K562 (cell line): ENCODE measurements at regions not wholly inside any gene's neighbourhood (a gene's known extent, or its start where the extent isn't known, plus 50 kb on each side); places are given as distances from the start of the nearest gene placed in this dataset.

Experiments
- ATAC-seq: fragments of 200-7000 bp; cut with Tn5 transposase; 3 replicates; pipeline ENCODE4 v1.9.1; 2020; ENCODE audit warnings: moderate library complexity
- BruUV-seq: library from RNA; stranded (reverse); fragments of 400-500 nt; replicated peaks from 2 replicates; lab custom pipeline; 2021; lab: Mats Ljungman, UMichigan
- CTCF ChIA-PET: fragments of 300-600 bp; formaldehyde crosslinking; extraction: SDS; loops from one replicate; lab custom pipeline; 2021; ENCODE audit warnings: low intra/inter-chr PET ratio; lab: Yijun Ruan, JAX
- POLR2A ChIA-PET: fragments of 300-600, 350-650 bp; sonication (Branson Sonifier 250); formaldehyde crosslinking; extraction: SDS; loops from one replicate; lab custom pipeline; 2021; ENCODE audit warnings: antibody characterized with exemption, inconsistent platforms; lab: Yijun Ruan, JAX
- DNase-seq, 4 experiments: peaks; one replicate each; pipeline versions ENCODE4 v3.0.0 to v3.0.0-alpha.2; 2011 to 2018; ENCODE audit warnings: low spot score in 3 of 4, mixed read lengths in 3 of 4; ENCODE audit errors: extremely low read depth in 1 of 4
- FAIRE-seq: peaks from 2 replicates; lab custom pipeline; 2011; peaks lifted over from hg19 to GRCh38; lab: Jason Lieb, UNC
- H2AFZ ChIP-seq: 2 replicates; pipeline ENCODE4 v1.6.0; 2011; ENCODE audit warnings: low read depth, low read length, control low read depth, inconsistent platforms
- H3K27ac ChIP-seq: fragments of 200-600 bp; 3 replicates; pipeline ENCODE4 v1.8.0; 2011; ENCODE audit warnings: low read depth, mild to moderate bottlenecking, control low read depth, inconsistent platforms, low read length, moderate library complexity, mixed read lengths; ENCODE audit errors: extremely low read depth
- H3K27me3 ChIP-seq, 2 experiments: fragments of 300-600 bp in 1 of 2; 2 replicates in 1 of 2; 3 replicates in 1 of 2; pipeline versions ENCODE4 v1.6.0 to v1.8.0; 2011; ENCODE audit warnings: inconsistent platforms in 2 of 2, low read length in 2 of 2, mild to moderate bottlenecking in 1 of 2, mixed read lengths in 1 of 2, moderate library complexity in 1 of 2; ENCODE audit not compliant: control insufficient read depth in 2 of 2, insufficient read depth in 2 of 2
- H3K36me3 ChIP-seq: fragments of 300-600 bp; 3 replicates; pipeline ENCODE4 v1.8.0; 2011; ENCODE audit warnings: mild to moderate bottlenecking, low read length, inconsistent platforms; ENCODE audit not compliant: control insufficient read depth, insufficient read depth
- H3K4me1 ChIP-seq, 2 experiments: fragments of 200-600 bp in 1 of 2; replicated peaks in 1 of 2; 2 replicates in 1 of 2; 3 replicates in 1 of 2; pipeline versions ENCODE4 v1.5.1 to v1.8.0; 2011; ENCODE audit warnings: inconsistent platforms in 2 of 2, low read length in 2 of 2, mild to moderate bottlenecking in 1 of 2, mixed read lengths in 1 of 2, moderate library complexity in 1 of 2; ENCODE audit not compliant: control insufficient read depth in 2 of 2, insufficient read depth in 2 of 2
- H3K4me2 ChIP-seq: 2 replicates; pipeline ENCODE4 v1.6.1; 2011; ENCODE audit warnings: low read length, control low read depth, inconsistent platforms, mixed read lengths; ENCODE audit not compliant: insufficient read depth
- H3K4me3 ChIP-seq: fragments of 200-600 bp; sonication (generic), shearing (Covaris generic); 2 replicates; pipeline ENCODE4 v1.5.1; 2016; ENCODE audit warnings: control low read depth, inconsistent platforms
- H3K79me2 ChIP-seq: fragments of 200-600 bp; 3 replicates; pipeline ENCODE4 v1.8.0; 2011; ENCODE audit warnings: low read length, inconsistent platforms; ENCODE audit not compliant: control insufficient read depth, insufficient read depth
- H3K9ac ChIP-seq, 2 experiments: 2 replicates each; pipeline versions ENCODE4 v1.6.0 to v1.6.1; 2011; ENCODE audit warnings: low read depth in 2 of 2, low read length in 2 of 2, control low read depth in 1 of 2, inconsistent platforms in 1 of 2, mild to moderate bottlenecking in 1 of 2, mixed read lengths in 1 of 2; ENCODE audit not compliant: insufficient read depth in 1 of 2
- H3K9me1 ChIP-seq: one replicate; pipeline ENCODE4 v1.6.0; 2011; ENCODE audit warnings: inconsistent platforms, mild to moderate bottlenecking, low read length, moderate library complexity; ENCODE audit not compliant: control insufficient read depth, insufficient read depth
- H3K9me3 ChIP-seq: replicated peaks from 2 replicates; pipeline ENCODE4 v1.5.1; 2011; ENCODE audit warnings: low read depth, low read length, inconsistent platforms; ENCODE audit not compliant: control insufficient read depth, insufficient read depth
- H4K20me1 ChIP-seq: replicated peaks from 2 replicates; pipeline ENCODE4 v1.6.1; 2011; ENCODE audit warnings: low read length, inconsistent platforms, mixed read lengths; ENCODE audit not compliant: control insufficient read depth, insufficient read depth
- ESRRA ChIP-seq: fragments of 450-650 bp; IDR thresholded peaks from 2 replicates; pipeline ENCODE4 v1.6.1; 2014; ENCODE audit warnings: low read depth, mild to moderate bottlenecking, moderate library complexity, borderline replicate concordance
- RAD21 ChIP-seq, 2 experiments: fragments of 250-450 bp in 1 of 2; fragments of 450-650 bp in 1 of 2; sonication (Bioruptor Pico) in 1 of 2; formaldehyde crosslinking in 1 of 2; IDR thresholded peaks in 1 of 2; conservative IDR thresholded peaks in 1 of 2; 2 replicates each; pipeline versions ENCODE4 v1.4.0 to v1.8.0; 2020 to 2022; ENCODE audit warnings: mild to moderate bottlenecking in 2 of 2, moderate library complexity in 1 of 2
- RBM25 ChIP-seq: fragments of 200-400 bp; formaldehyde crosslinking; IDR thresholded peaks from 2 replicates; pipeline ENCODE4 v1.6.1; 2018; ENCODE audit warnings: low read length, low read depth, moderate library complexity; ENCODE audit not compliant: severe bottlenecking
- SAFB ChIP-seq: fragments of 200-400 bp; formaldehyde crosslinking; IDR thresholded peaks from 2 replicates; pipeline ENCODE4 v1.6.1; 2017; ENCODE audit warnings: low read depth, low read length, borderline replicate concordance
- WGBS: fragments of 100-300 bp; shearing (Covaris generic); methylation state at CpG from one replicate; pipeline ENCODE4 v1.1.6; 2016; ENCODE audit warnings: low coverage, mixed read lengths; ENCODE audit not compliant: insufficient coverage; ENCODE audit errors: missing lambda C conversion rate; 5-methylcytosine and 5-hydroxymethylcytosine counted together
- in situ Hi-C: fragments of 300-500 bp; cut with MboI; formaldehyde crosslinking; loops from 4 replicates; pipeline ENCODE4 v1.15.0; 2018; ENCODE audit warnings: inconsistent platforms, mixed read lengths
- intact Hi-C: fragments of 100-400 bp; cut with micrococcal nuclease; formaldehyde crosslinking; loops from 2 replicates; pipeline ENCODE4 v1.14.2; 2022
- TF ChIP-seq, protein P1 (sequence below): fragments of 450-650 bp; formaldehyde crosslinking; IDR thresholded peaks from 2 replicates; pipeline ENCODE4 v1.4.0; 2022; ENCODE audit warnings: mild to moderate bottlenecking, moderate library complexity
- TF ChIP-seq, protein P2 (sequence below), 2 experiments: fragments of 450-650 bp; formaldehyde crosslinking in 1 of 2; IDR thresholded peaks; 2 replicates each; pipeline versions ENCODE4 v1.4.0 to v1.6.1; 2014 to 2020; ENCODE audit warnings: mild to moderate bottlenecking in 2 of 2, borderline replicate concordance in 1 of 2, low read depth in 1 of 2
- TF ChIP-seq, protein P3 (sequence below), 3 experiments: IDR thresholded peaks in 2 of 3; conservative IDR thresholded peaks in 1 of 3; 2 replicates each; pipeline ENCODE4 v1.5.1; 2011 to 2012; ENCODE audit warnings: low read length in 3 of 3, mild to moderate bottlenecking in 3 of 3, control low read depth in 2 of 3, improper control_type of control experiment in 1 of 3, inconsistent platforms in 1 of 3, low read depth in 1 of 3, mixed read lengths in 1 of 3, moderate library complexity in 1 of 3; ENCODE audit not compliant: insufficient read depth in 2 of 3

DNA sequence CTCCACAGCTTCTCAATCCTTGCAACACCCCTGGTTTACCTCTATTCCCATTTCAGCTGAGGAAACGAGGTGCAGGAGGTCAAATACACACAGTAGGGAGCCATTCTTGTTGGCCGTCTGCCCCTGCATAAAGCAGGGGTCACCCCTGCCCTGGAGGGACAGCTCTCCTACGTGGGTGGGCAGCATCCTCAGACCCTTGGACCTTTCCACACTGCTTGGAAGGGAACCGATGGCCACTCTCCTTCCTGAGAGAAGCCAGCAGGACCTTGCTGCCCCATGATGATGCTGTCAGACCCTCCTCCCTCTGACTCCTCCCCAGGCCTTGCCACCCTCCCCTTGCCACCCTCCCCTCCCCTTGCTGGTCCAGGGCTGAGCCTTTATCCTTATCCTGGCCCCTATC, 121.1 kb upstream of the SYT13 start (continued):
- no peak for TF ChIP-seq RBM25
- no peak for TF ChIP-seq ESRRA
- TF ChIP-seq SAFB, result no peak
- TF ChIP-seq, protein P1, sequence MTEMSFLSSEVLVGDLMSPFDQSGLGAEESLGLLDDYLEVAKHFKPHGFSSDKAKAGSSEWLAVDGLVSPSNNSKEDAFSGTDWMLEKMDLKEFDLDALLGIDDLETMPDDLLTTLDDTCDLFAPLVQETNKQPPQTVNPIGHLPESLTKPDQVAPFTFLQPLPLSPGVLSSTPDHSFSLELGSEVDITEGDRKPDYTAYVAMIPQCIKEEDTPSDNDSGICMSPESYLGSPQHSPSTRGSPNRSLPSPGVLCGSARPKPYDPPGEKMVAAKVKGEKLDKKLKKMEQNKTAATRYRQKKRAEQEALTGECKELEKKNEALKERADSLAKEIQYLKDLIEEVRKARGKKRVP, result no peak

DNA sequence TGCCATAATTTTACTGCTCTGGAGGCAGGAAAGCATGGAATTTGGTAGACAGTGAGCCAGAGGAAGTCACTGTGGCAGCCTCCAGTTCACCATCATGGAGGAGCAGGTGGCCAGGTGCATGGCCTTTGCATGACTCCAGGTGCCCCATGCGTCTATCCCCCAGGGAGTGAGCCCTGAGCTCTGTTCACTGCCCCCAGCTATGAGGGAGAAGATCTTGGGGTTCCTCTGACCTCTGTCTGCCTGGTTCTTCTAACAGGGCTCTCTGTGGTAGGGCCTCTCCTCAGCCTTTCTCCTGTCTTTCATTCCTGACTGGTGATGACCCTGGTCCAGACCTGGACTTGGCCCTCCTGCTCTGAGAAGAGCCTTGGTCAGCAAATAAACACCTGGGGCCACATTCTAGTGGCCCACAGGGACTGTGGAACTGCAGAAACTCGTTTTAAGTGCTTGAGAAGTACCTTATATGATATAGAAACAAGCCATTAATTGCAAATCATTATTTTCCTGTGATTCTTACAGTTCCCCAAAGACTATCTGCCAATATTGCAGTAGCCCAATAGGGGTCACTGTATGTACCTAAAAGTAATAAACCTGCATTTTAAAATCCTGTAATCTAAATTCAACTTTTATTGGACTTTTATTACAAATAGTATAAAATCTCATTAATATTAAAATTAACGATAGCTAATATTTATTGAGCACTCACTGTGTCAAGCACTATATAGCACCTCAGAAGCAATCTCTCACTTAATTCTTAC, 120.0 kb upstream of the SYT13 start:
- no peaks in the 10 kb centered on the region for H3K9me1 ChIP-seq
- H3K4me1 ChIP-seq, result no peaks in the 10 kb centered on the region
- H3K9ac ChIP-seq, result no peak overlapping the region
- no peak for DNase-seq
- no peak overlapping the region for H3K4me2 ChIP-seq
- no peak for ATAC-seq
- no peak for FAIRE-seq
- no peak overlapping the region for H3K4me3 ChIP-seq
- H3K27me3 ChIP-seq, result peaks cover 3 to 13% of the 10 kb centered on the region in 2 experiments; a peak in 3 of 5 replicates
- no peaks in the 10 kb centered on the region for H3K79me2 ChIP-seq
- H3K27ac ChIP-seq, result no peak overlapping the region
- ChIA-PET CTCF (interaction anchor here (1.8 kb wide), 1 partner anchor 250 kb away, joined by 5 read pairs; no protein-coding TSS in a partner anchor), POLR2A (interaction anchor here (0.6 kb wide), 1 partner anchor 51 kb away, joined by 3 read pairs; no protein-coding TSS in a partner anchor)
- no peaks in the 10 kb centered on the region for H3K9me3 ChIP-seq
- BruUV-seq, result no TSS peak
- intact Hi-C loops, result no loop called here
- no peaks in the 10 kb centered on the region for H4K20me1 ChIP-seq
- 2% methylated on average over 2 of the region's 3 CpGs for WGBS
- no peaks in the 10 kb centered on the region for H3K36me3 ChIP-seq
- in situ Hi-C loops, result no loop called here
- no peak overlapping the region for H2AFZ ChIP-seq
- TF ChIP-seq RAD21 (CRISPR knock-in tag; conservative IDR thresholded peaks at IDR 0.05 in 1 of 2, IDR thresholded peaks at IDR 0.05 in 1 of 2), result peak in 1 of 2 experiments; percentile 31; a peak in 1 of 4 replicates
- TF ChIP-seq, protein P2, sequence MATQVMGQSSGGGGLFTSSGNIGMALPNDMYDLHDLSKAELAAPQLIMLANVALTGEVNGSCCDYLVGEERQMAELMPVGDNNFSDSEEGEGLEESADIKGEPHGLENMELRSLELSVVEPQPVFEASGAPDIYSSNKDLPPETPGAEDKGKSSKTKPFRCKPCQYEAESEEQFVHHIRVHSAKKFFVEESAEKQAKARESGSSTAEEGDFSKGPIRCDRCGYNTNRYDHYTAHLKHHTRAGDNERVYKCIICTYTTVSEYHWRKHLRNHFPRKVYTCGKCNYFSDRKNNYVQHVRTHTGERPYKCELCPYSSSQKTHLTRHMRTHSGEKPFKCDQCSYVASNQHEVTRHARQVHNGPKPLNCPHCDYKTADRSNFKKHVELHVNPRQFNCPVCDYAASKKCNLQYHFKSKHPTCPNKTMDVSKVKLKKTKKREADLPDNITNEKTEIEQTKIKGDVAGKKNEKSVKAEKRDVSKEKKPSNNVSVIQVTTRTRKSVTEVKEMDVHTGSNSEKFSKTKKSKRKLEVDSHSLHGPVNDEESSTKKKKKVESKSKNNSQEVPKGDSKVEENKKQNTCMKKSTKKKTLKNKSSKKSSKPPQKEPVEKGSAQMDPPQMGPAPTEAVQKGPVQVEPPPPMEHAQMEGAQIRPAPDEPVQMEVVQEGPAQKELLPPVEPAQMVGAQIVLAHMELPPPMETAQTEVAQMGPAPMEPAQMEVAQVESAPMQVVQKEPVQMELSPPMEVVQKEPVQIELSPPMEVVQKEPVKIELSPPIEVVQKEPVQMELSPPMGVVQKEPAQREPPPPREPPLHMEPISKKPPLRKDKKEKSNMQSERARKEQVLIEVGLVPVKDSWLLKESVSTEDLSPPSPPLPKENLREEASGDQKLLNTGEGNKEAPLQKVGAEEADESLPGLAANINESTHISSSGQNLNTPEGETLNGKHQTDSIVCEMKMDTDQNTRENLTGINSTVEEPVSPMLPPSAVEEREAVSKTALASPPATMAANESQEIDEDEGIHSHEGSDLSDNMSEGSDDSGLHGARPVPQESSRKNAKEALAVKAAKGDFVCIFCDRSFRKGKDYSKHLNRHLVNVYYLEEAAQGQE (IDR thresholded peaks at IDR 0.05; ENCODE audit: borderline replicate concordance), result peak; percentile 5; the same call in 1 of the 2 replicates
- TF ChIP-seq, protein P2 (CRISPR knock-in tag; IDR thresholded peaks at IDR 0.05; ENCODE audit: low read depth), result no peak
- TF ChIP-seq, protein P3, sequence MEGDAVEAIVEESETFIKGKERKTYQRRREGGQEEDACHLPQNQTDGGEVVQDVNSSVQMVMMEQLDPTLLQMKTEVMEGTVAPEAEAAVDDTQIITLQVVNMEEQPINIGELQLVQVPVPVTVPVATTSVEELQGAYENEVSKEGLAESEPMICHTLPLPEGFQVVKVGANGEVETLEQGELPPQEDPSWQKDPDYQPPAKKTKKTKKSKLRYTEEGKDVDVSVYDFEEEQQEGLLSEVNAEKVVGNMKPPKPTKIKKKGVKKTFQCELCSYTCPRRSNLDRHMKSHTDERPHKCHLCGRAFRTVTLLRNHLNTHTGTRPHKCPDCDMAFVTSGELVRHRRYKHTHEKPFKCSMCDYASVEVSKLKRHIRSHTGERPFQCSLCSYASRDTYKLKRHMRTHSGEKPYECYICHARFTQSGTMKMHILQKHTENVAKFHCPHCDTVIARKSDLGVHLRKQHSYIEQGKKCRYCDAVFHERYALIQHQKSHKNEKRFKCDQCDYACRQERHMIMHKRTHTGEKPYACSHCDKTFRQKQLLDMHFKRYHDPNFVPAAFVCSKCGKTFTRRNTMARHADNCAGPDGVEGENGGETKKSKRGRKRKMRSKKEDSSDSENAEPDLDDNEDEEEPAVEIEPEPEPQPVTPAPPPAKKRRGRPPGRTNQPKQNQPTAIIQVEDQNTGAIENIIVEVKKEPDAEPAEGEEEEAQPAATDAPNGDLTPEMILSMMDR (IDR thresholded peaks at IDR 0.05 in 2 of 3, conservative IDR thresholded peaks at IDR 0.05 in 1 of 3; ENCODE audit: insufficient read depth in 2 of 3, low read depth in 1 of 3, low read length in 3 of 3), result peak; percentile 24 to 61 (median 28); a peak in 4 of 6 replicates
